T-helper 9 cell (primary cell): ENCODE measurements at regions not wholly inside any gene's neighbourhood (a gene's known extent, or its start where the extent isn't known, plus 50 kb on each side); places are given as distances from the start of the nearest gene placed in this dataset.

Source experiments
- DNase-seq: peaks from one replicate; pipeline ENCODE4 v3.0.0-alpha.2; 2020

- no peak for DNase-seq
These were observed 93.0 kb downstream of the PPP1R3A start for GRCh38 chr7:113825832-113826231.

GRCh38 chr7:113824117-113824823 is 94.5 kb downstream of the PPP1R3A start:
- no peak for DNase-seq

- no peak for DNase-seq
These were observed 99.3 kb downstream of the PPP1R3A start for GRCh38 chr7:113819474-113819873.

GRCh38 chr7:113816639-113817038 is 102.2 kb downstream of the PPP1R3A start:
- DNase-seq, result no peak

- DNase-seq, result no peak
These were observed 105.3 kb downstream of the PPP1R3A start for GRCh38 chr7:113813471-113813870.

- no peak for DNase-seq
These were observed 106.1 kb downstream of the PPP1R3A start for GRCh38 chr7:113812591-113813255.

- DNase-seq, result no peak
These were observed 108.6 kb downstream of the PPP1R3A start for GRCh38 chr7:113810080-113810744.

- DNase-seq, result no peak
These were observed 109.2 kb downstream of the PPP1R3A start for GRCh38 chr7:113809581-113809980.

GRCh38 chr7:113806633-113807327 is 112.0 kb downstream of the PPP1R3A start:
- no peak for DNase-seq

GRCh38 chr7:113805976-113806375 is 112.8 kb downstream of the PPP1R3A start:
- no peak for DNase-seq

- no peak for DNase-seq
These were observed 114.2 kb downstream of the PPP1R3A start for GRCh38 chr7:113804475-113805095.

GRCh38 chr7:113801751-113802150 is 117.1 kb downstream of the PPP1R3A start:
- no peak for DNase-seq

- no peak for DNase-seq
These were observed 118.0 kb downstream of the PPP1R3A start for GRCh38 chr7:113800826-113801225.

- DNase-seq, result no peak
These were observed 118.9 kb downstream of the PPP1R3A start for GRCh38 chr7:113799896-113800295.

- no peak for DNase-seq
These were observed 121.3 kb downstream of the PPP1R3A start for GRCh38 chr7:113797420-113798010.

GRCh38 chr7:113796557-113796956 is 122.3 kb downstream of the PPP1R3A start:
- no peak for DNase-seq

- no peak for DNase-seq
These were observed 124.2 kb downstream of the PPP1R3A start for GRCh38 chr7:113794573-113794972.

GRCh38 chr7:113793171-113793570 is 125.6 kb downstream of the PPP1R3A start:
- no peak for DNase-seq

GRCh38 chr7:113790025-113790424 is 128.8 kb downstream of the PPP1R3A start:
- DNase-seq, result no peak

GRCh38 chr7:113787106-113787505 is 131.7 kb downstream of the PPP1R3A start:
- DNase-seq, result no peak

- no peak for DNase-seq
These were observed 133.9 kb downstream of the PPP1R3A start for GRCh38 chr7:113784956-113785355.

GRCh38 chr7:113784316-113784715 is 134.5 kb downstream of the PPP1R3A start:
- DNase-seq, result no peak
